Cardiac fibroblast (primary cell): ENCODE measurements at regions not wholly inside any gene's neighbourhood (a gene's known extent, or its start where the extent isn't known, plus 50 kb on each side); places are given as distances from the start of the nearest gene placed in this dataset.

Experiments
- DNase-seq, 2 donors: peaks; one replicate each; pipeline versions ENCODE4 v3.0.0 to v3.0.0-alpha.2; 2010; ENCODE audit warnings: low read depth in 2 of 2
- H3K4me3 ChIP-seq, 2 donors: replicated peaks in 1 of 2; 1 replicate in 1 of 2; 2 replicates in 1 of 2; pipeline ENCODE4 v1.5.1; 2011; ENCODE audit warnings: low read depth in 2 of 2, low read length in 2 of 2, mild to moderate bottlenecking in 2 of 2, moderate library complexity in 1 of 2
- CTCF ChIP-seq: IDR thresholded peaks from one replicate; pipeline ENCODE4 v1.5.1; 2011; ENCODE audit warnings: low read depth, mild to moderate bottlenecking, low read length, inconsistent platforms

GRCh38 chr9:126166291-126166690 is 160.3 kb upstream of the MVB12B start:
- H3K4me3 ChIP-seq: no peak overlapping the region
- TF ChIP-seq CTCF: no peak
- DNase-seq: no peak

- H3K4me3 ChIP-seq: no peak overlapping the region
- no peak for DNase-seq
- no peak for TF ChIP-seq CTCF
These were observed 159.8 kb upstream of the MVB12B start for GRCh38 chr9:126166866-126167265.

- no peak overlapping the region for H3K4me3 ChIP-seq
- no peak for TF ChIP-seq CTCF
- no peak for DNase-seq
These were observed 156.9 kb upstream of the MVB12B start for GRCh38 chr9:126169736-126170135.

GRCh38 chr9:126170286-126170823 is 156.3 kb upstream of the MVB12B start:
- no peak overlapping the region for H3K4me3 ChIP-seq
- no peak for TF ChIP-seq CTCF
- DNase-seq: no peak

- H3K4me3 ChIP-seq: no peak overlapping the region
- DNase-seq: no peak
- no peak for TF ChIP-seq CTCF
These were observed 155.0 kb upstream of the MVB12B start for GRCh38 chr9:126171641-126172040.

- DNase-seq: no peak
- no peak overlapping the region for H3K4me3 ChIP-seq
- no peak for TF ChIP-seq CTCF
These were observed 153.2 kb upstream of the MVB12B start for GRCh38 chr9:126173401-126173800.

GRCh38 chr9:126173929-126174328 is 152.7 kb upstream of the MVB12B start:
- H3K4me3 ChIP-seq: no peak overlapping the region
- no peak for TF ChIP-seq CTCF
- no peak for DNase-seq
